GM21576 (cell line): ENCODE measurements at regions not wholly inside any gene's neighbourhood (a gene's known extent, or its start where the extent isn't known, plus 50 kb on each side); places are given as distances from the start of the nearest gene placed in this dataset.

ENCODE experiments used
- ATAC-seq: cut with Tn5 transposase; IDR thresholded peaks from one replicate; pipeline ENCODE4 v1.9.1; 2021; ENCODE audit warnings: mild to moderate bottlenecking, moderate library complexity; ENCODE audit not compliant: unreplicated experiment

- ATAC-seq: no peak
Observed at GRCh38 chr5:68447136-68447929, 231.8 kb downstream of the PIK3R1 start.

GRCh38 chr5:68449380-68449779 is 233.8 kb downstream of the PIK3R1 start:
- ATAC-seq: no peak

GRCh38 chr5:68450245-68450852 is 234.8 kb downstream of the PIK3R1 start:
- no peak for ATAC-seq

- ATAC-seq: no peak
Observed at GRCh38 chr5:68452286-68452685, 236.7 kb downstream of the PIK3R1 start.

- no peak for ATAC-seq
Observed at GRCh38 chr5:68454172-68454571, 238.6 kb downstream of the PIK3R1 start.

- no peak for ATAC-seq
Observed at GRCh38 chr5:68454766-68455165, 239.2 kb downstream of the PIK3R1 start.

GRCh38 chr5:68455216-68455615 is 239.7 kb downstream of the PIK3R1 start:
- no peak for ATAC-seq

GRCh38 chr5:68456756-68457217 is 241.2 kb downstream of the PIK3R1 start:
- no peak for ATAC-seq

GRCh38 chr5:68457285-68457684 is 241.7 kb downstream of the PIK3R1 start:
- ATAC-seq: no peak

- no peak for ATAC-seq
Observed at GRCh38 chr5:68458416-68459021, 243.0 kb downstream of the PIK3R1 start.

GRCh38 chr5:68459093-68459809 is 243.7 kb downstream of the PIK3R1 start:
- no peak for ATAC-seq

GRCh38 chr5:68459810-68460139 is 244.2 kb downstream of the PIK3R1 start:
- ATAC-seq: no peak

GRCh38 chr5:68460147-68460798 is 244.7 kb downstream of the PIK3R1 start:
- peak; percentile 56 for ATAC-seq

- ATAC-seq: no peak
Observed at GRCh38 chr5:68463606-68464005, 248.1 kb downstream of the PIK3R1 start.

GRCh38 chr5:68464424-68464823 is 248.9 kb downstream of the PIK3R1 start:
- ATAC-seq: peak; percentile 51

GRCh38 chr5:68465133-68465532 is 249.6 kb downstream of the PIK3R1 start:
- no peak for ATAC-seq

- ATAC-seq: no peak
Observed at GRCh38 chr5:68465934-68466551, 250.5 kb downstream of the PIK3R1 start.

- ATAC-seq: no peak
Observed at GRCh38 chr5:68467208-68467607, 251.7 kb downstream of the PIK3R1 start.

GRCh38 chr5:68467794-68468193 is 252.2 kb downstream of the PIK3R1 start:
- ATAC-seq: no peak

- ATAC-seq: no peak
Observed at GRCh38 chr5:68468322-68468721, 252.8 kb downstream of the PIK3R1 start.
